Loucy (cell line): ENCODE measurements at regions not wholly inside any gene's neighbourhood (a gene's known extent, or its start where the extent isn't known, plus 50 kb on each side); places are given as distances from the start of the nearest gene placed in this dataset.

Experiments
- EZH2phosphoT487 ChIP-seq: fragments of 200-600 bp; IDR thresholded peaks from 2 replicates; pipeline ENCODE4 v1.6.1; 2018; ENCODE audit warnings: antibody characterized with exemption, mild to moderate bottlenecking, moderate library complexity, borderline replicate concordance
- TF ChIP-seq, protein P1 (sequence below): fragments of 200-600 bp; sonication (generic); conservative IDR thresholded peaks from 2 replicates; pipeline ENCODE4 v1.5.1; 2014; ENCODE audit warnings: mild to moderate bottlenecking, antibody characterized with exemption, low read length

DNA sequence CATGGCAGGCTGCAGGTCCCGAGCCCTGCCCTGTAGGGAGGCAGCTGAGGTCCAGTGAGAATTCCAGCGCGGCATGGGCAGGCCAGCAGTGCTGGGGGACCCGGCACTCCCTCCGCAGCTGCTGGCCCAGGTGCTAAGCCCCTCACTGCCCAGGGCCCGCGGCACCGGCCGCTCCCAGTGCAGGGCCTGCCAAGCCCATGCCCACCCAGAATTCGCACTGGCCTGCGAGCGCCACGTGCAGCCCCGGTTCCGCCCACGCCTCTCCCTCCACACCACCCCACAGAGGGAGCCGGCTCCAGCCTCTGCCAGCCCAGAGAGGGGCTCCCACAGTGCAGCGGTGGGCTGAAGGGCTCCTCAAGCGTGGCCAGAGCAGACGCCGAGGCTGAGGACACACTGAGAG, 158.5 kb upstream of the ACVR2A start:
- TF ChIP-seq, protein P1, sequence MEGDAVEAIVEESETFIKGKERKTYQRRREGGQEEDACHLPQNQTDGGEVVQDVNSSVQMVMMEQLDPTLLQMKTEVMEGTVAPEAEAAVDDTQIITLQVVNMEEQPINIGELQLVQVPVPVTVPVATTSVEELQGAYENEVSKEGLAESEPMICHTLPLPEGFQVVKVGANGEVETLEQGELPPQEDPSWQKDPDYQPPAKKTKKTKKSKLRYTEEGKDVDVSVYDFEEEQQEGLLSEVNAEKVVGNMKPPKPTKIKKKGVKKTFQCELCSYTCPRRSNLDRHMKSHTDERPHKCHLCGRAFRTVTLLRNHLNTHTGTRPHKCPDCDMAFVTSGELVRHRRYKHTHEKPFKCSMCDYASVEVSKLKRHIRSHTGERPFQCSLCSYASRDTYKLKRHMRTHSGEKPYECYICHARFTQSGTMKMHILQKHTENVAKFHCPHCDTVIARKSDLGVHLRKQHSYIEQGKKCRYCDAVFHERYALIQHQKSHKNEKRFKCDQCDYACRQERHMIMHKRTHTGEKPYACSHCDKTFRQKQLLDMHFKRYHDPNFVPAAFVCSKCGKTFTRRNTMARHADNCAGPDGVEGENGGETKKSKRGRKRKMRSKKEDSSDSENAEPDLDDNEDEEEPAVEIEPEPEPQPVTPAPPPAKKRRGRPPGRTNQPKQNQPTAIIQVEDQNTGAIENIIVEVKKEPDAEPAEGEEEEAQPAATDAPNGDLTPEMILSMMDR, result no peak
- no peak for TF ChIP-seq EZH2phosphoT487
